IMR-90 (cell line): ENCODE measurements at regions not wholly inside any gene's neighbourhood (a gene's known extent, or its start where the extent isn't known, plus 50 kb on each side); places are given as distances from the start of the nearest gene placed in this dataset.
"Not testable (repeated sequence)": the region's sequence is repeated elsewhere in the genome, so short reads cannot be mapped to it uniquely, and the experiment has no call there.

Source experiments
- ATAC-seq: fragments of 200-7000 bp; cut with Tn5 transposase; 2 replicates; pipeline ENCODE4 v1.9.1; 2020; ENCODE audit warnings: low read depth, mild to moderate bottlenecking, moderate library complexity
- BruUV-seq: library from RNA; stranded (reverse); fragments of 400-500 nt; replicated peaks from 2 replicates; lab custom pipeline; 2021; lab: Mats Ljungman, UMichigan
- CTCF ChIA-PET: fragments of 300-600 bp; formaldehyde crosslinking; extraction: SDS; loops from one replicate; lab custom pipeline; 2021; ENCODE audit warnings: antibody characterized with exemption; lab: Yijun Ruan, JAX
- POLR2A ChIA-PET: fragments of 300-600 bp; sonication (Branson Sonifier 250); formaldehyde crosslinking; loops from one replicate; lab custom pipeline; 2022; ENCODE audit warnings: antibody characterized with exemption; ENCODE audit not compliant: unreplicated experiment; lab: Charles Lee
- DNase-seq: peaks from one replicate; pipeline ENCODE4 v3.0.0; 2013
- H2AFZ ChIP-seq: replicated peaks from 2 replicates; pipeline ENCODE3; 2013; ENCODE audit warnings: low read length, mild to moderate bottlenecking; ENCODE audit not compliant: poor library complexity
- H2AK5ac ChIP-seq: 2 replicates; pipeline ENCODE4 v1.6.1; 2013; ENCODE audit warnings: low read depth, low read length, inconsistent platforms
- H2AK9ac ChIP-seq: replicated peaks from 2 replicates; pipeline ENCODE3; 2013; ENCODE audit warnings: mild to moderate bottlenecking, low read depth, low read length, moderate library complexity; ENCODE audit not compliant: poor library complexity
- H2BK120ac ChIP-seq: 2 replicates; pipeline ENCODE4 v1.6.1; 2013; ENCODE audit warnings: low read depth, low read length, inconsistent platforms
- H2BK15ac ChIP-seq: 3 replicates; pipeline ENCODE4 v1.6.1; 2013; ENCODE audit warnings: low read depth, low read length, inconsistent platforms
- H2BK20ac ChIP-seq: 2 replicates; pipeline ENCODE4 v1.6.1; 2013; ENCODE audit warnings: low read depth, mild to moderate bottlenecking, inconsistent platforms, low read length, moderate library complexity
- H2BK5ac ChIP-seq: 2 replicates; pipeline ENCODE4 v1.6.1; 2013; ENCODE audit warnings: mild to moderate bottlenecking, low read depth, low read length, inconsistent platforms; ENCODE audit not compliant: poor library complexity, severe bottlenecking
- H3K14ac ChIP-seq: replicated peaks from 2 replicates; pipeline ENCODE4 v1.6.1; 2013; ENCODE audit warnings: low read depth, low read length, inconsistent platforms
- H3K18ac ChIP-seq: 2 replicates; pipeline ENCODE4 v1.6.1; 2013; ENCODE audit warnings: low read depth, low read length, control low read depth
- H3K23ac ChIP-seq: 2 replicates; pipeline ENCODE4 v1.6.1; 2013; ENCODE audit warnings: low read depth, low read length, inconsistent platforms
- H3K27ac ChIP-seq: 2 replicates; pipeline ENCODE4 v1.5.1; 2013; ENCODE audit warnings: mild to moderate bottlenecking, control low read depth, low read length; ENCODE audit not compliant: insufficient read depth
- H3K27me3 ChIP-seq: 2 replicates; pipeline ENCODE4 v1.6.1; 2013; ENCODE audit warnings: low read length; ENCODE audit not compliant: control insufficient read depth, insufficient read depth
- H3K36me3 ChIP-seq: 2 replicates; pipeline ENCODE4 v1.6.1; 2013; ENCODE audit warnings: low read length, mixed read lengths; ENCODE audit not compliant: control insufficient read depth, insufficient read depth
- H3K4ac ChIP-seq: 2 replicates; pipeline ENCODE4 v1.6.1; 2013; ENCODE audit warnings: low read depth, low read length, inconsistent platforms
- H3K4me1 ChIP-seq: 2 replicates; pipeline ENCODE4 v1.6.1; 2013; ENCODE audit warnings: low read length, mixed read lengths; ENCODE audit not compliant: control insufficient read depth, insufficient read depth
- H3K4me2 ChIP-seq: 2 replicates; pipeline ENCODE4 v1.6.1; 2013; ENCODE audit warnings: low read depth, mild to moderate bottlenecking, control low read depth, low read length, moderate library complexity
- H3K4me3 ChIP-seq: 2 replicates; pipeline ENCODE4 v1.5.1; 2013; ENCODE audit warnings: low read depth, mild to moderate bottlenecking, control low read depth, low read length, moderate library complexity; ENCODE audit not compliant: insufficient read depth
- H3K56ac ChIP-seq: 2 replicates; pipeline ENCODE4 v1.6.1; 2013; ENCODE audit warnings: low read length, inconsistent platforms; ENCODE audit not compliant: insufficient read depth; ENCODE audit errors: extremely low read depth
- H3K79me1 ChIP-seq, 2 experiments: 2 replicates each; pipeline ENCODE4 v1.6.1; 2013; ENCODE audit warnings: low read length in 2 of 2, inconsistent platforms in 1 of 2, low read depth in 1 of 2
- H3K9ac ChIP-seq: 2 replicates; pipeline ENCODE4 v1.6.1; 2013; ENCODE audit warnings: low read depth, low read length, control low read depth
- H3K9me1 ChIP-seq: 2 replicates; pipeline ENCODE4 v1.6.1; 2013; ENCODE audit warnings: low read length, inconsistent platforms; ENCODE audit not compliant: insufficient read depth
- H3K9me3 ChIP-seq: 2 replicates; pipeline ENCODE4 v1.6.1; 2013; ENCODE audit warnings: low read length; ENCODE audit not compliant: control insufficient read depth, insufficient read depth
- H4K20me1 ChIP-seq: 2 replicates; pipeline ENCODE4 v1.6.1; 2013; ENCODE audit warnings: low read length, inconsistent platforms; ENCODE audit not compliant: insufficient read depth
- H4K5ac ChIP-seq: 2 replicates; pipeline ENCODE4 v1.6.1; 2013; ENCODE audit warnings: mild to moderate bottlenecking, low read depth, low read length, control low read depth
- H4K8ac ChIP-seq, 2 experiments: 2 replicates each; pipeline ENCODE4 v1.6.1; 2013; ENCODE audit warnings: low read depth in 2 of 2, low read length in 2 of 2, control low read depth in 1 of 2, inconsistent platforms in 1 of 2
- H4K91ac ChIP-seq: 2 replicates; pipeline ENCODE4 v1.6.1; 2013; ENCODE audit warnings: low read depth, low read length, inconsistent platforms; ENCODE audit not compliant: insufficient read depth
- CTCF ChIP-seq: conservative IDR thresholded peaks from 2 replicates; pipeline ENCODE4 v1.5.1; 2012; ENCODE audit warnings: mild to moderate bottlenecking, low read depth, low read length, improper control_type of control experiment
- MAFK ChIP-seq: IDR thresholded peaks from 2 replicates; pipeline ENCODE4 v1.6.1; 2012; ENCODE audit warnings: low read depth, low read length, improper control_type of control experiment
- MAZ ChIP-seq: IDR thresholded peaks from 2 replicates; pipeline ENCODE4 v1.6.1; 2012; ENCODE audit warnings: low read depth, mild to moderate bottlenecking, low read length, improper control_type of control experiment, moderate library complexity, borderline replicate concordance
- MXI1 ChIP-seq: IDR thresholded peaks from 2 replicates; pipeline ENCODE4 v1.6.1; 2012; ENCODE audit warnings: low read depth, mild to moderate bottlenecking, low read length, moderate library complexity, borderline replicate concordance
- POLR2A ChIP-seq: IDR thresholded peaks from 2 replicates; pipeline ENCODE4 v1.6.1; 2012; ENCODE audit warnings: mild to moderate bottlenecking, low read depth, low read length
- WGBS, 2 experiments: methylation state at CpG; one replicate each; pipeline versions ENCODE4 v1.1.5 to v1.1.7; 2013; ENCODE audit warnings: missing lambda C conversion rate in 2 of 2; ENCODE audit not compliant: insufficient read length in 1 of 2; ENCODE audit errors: extremely low coverage in 2 of 2; 5-methylcytosine and 5-hydroxymethylcytosine counted together
- dilution Hi-C: fragments of 300-500 bp; cut with HindIII; formaldehyde crosslinking; loops from one replicate; pipeline ENCODE4 v1.14.3; 2018; ENCODE audit warnings: low sequenced_read_pairs; ENCODE audit not compliant: unreplicated experiment
- in situ Hi-C: fragments of 300-500 bp; cut with MboI; formaldehyde crosslinking; loops from 3 replicates; pipeline ENCODE4 v1.14.3; 2019; ENCODE audit warnings: low sequenced_read_pairs, inconsistent platforms, mixed read lengths
- intact Hi-C: fragments of 100-400 bp; cut with micrococcal nuclease; formaldehyde crosslinking; loops from 2 replicates; pipeline ENCODE4 v1.10.0; 2022

- CTCF ChIA-PET: no interaction called here
- Histone ChIP-seq H3K4me3 (no peak overlapping the region), H3K9ac (no peak overlapping the region), H2BK20ac (no peak overlapping the region), H3K27ac (no peak overlapping the region), H3K79me1 (no peaks in the 10 kb centered on the region), H3K36me3 (no peaks in the 10 kb centered on the region), H4K8ac (no peak overlapping the region), H3K4ac (no peak overlapping the region), H2BK120ac (no peak overlapping the region), H2BK5ac (no peak overlapping the region), H4K20me1 (no peaks in the 10 kb centered on the region), H3K4me2 (no peak overlapping the region), H2BK15ac (no peak overlapping the region), H3K4me1 (no peaks in the 10 kb centered on the region), H2AFZ (no peak overlapping the region), H3K27me3 (no peaks in the 10 kb centered on the region), H3K18ac (no peak overlapping the region), H4K91ac (no peak overlapping the region), H3K56ac (no peak overlapping the region), H3K9me1 (no peaks in the 10 kb centered on the region), H4K5ac (no peak overlapping the region), H3K23ac (no peak overlapping the region), H2AK9ac (no peak overlapping the region), H2AK5ac (no peak overlapping the region), H3K14ac (no peak overlapping the region), H3K9me3 (peaks cover 4% of the 10 kb centered on the region; the same call in 1 of the 2 replicates)
- TF ChIP-seq CTCF: no peak
- no peak for TF ChIP-seq MAZ
- no peak for TF ChIP-seq POLR2A
- TF ChIP-seq MAFK: no peak
- TF ChIP-seq MXI1: no peak
- DNase-seq (no peak), ATAC-seq (no peak)
- POLR2A ChIA-PET: no interaction called here
- in situ Hi-C loops: no loop called here
- intact Hi-C loops: no loop called here
- BruUV-seq: no TSS peak
- dilution Hi-C loops: no loop called here
- WGBS, 2 experiments: no CpG with 5 or more reads among the region's 4 CpGs
Observed at GRCh38 chr7:159296093-159296681, 151.5 kb upstream of the VIPR2 start.

- H3K4me3 ChIP-seq, H2BK15ac ChIP-seq, H4K91ac ChIP-seq, H2AK9ac ChIP-seq, H3K4ac ChIP-seq, H3K27ac ChIP-seq, H2BK20ac ChIP-seq, in situ Hi-C loops, H3K18ac ChIP-seq, H3K9ac ChIP-seq, CTCF ChIA-PET, dilution Hi-C loops, H3K23ac ChIP-seq, H4K5ac ChIP-seq, H3K14ac ChIP-seq, DNase-seq, H2AK5ac ChIP-seq, H3K4me1 ChIP-seq, POLR2A ChIA-PET, H2BK5ac ChIP-seq, H3K4me2 ChIP-seq, H3K79me1 ChIP-seq, H3K36me3 ChIP-seq, ATAC-seq, H4K8ac ChIP-seq, H3K27me3 ChIP-seq, BruUV-seq, intact Hi-C loops, H2AFZ ChIP-seq, H2BK120ac ChIP-seq, H3K9me1 ChIP-seq, H3K56ac ChIP-seq, H4K20me1 ChIP-seq: not testable (repeated sequence)
- H3K9me3 ChIP-seq: peaks cover 10% of the 10 kb centered on the region
Observed at GRCh38 chr7:159286487-159286886, 141.8 kb upstream of the VIPR2 start.
